Tibial artery (tissue), 4 donors: ENCODE measurements at regions not wholly inside any gene's neighbourhood (a gene's known extent, or its start where the extent isn't known, plus 50 kb on each side); places are given as distances from the start of the nearest gene placed in this dataset.

Experiments used
- DNase-seq, 2 donors: peaks; one replicate each; pipeline ENCODE4 v3.0.0-alpha.2; 2019
- H3K27ac ChIP-seq, 2 donors: fragments of 200-600 bp; sonication (generic) in 1 of 2; 1 replicate in 1 of 2; 2 replicates in 1 of 2; pipeline ENCODE4 v1.5.1; 2018 to 2019; ENCODE audit warnings: mild to moderate bottlenecking in 1 of 2
- H3K27me3 ChIP-seq, 2 donors: fragments of 200-600 bp; sonication (generic) in 1 of 2; one replicate each; pipeline versions ENCODE4 v1.5.1 to v1.6.0; 2016 to 2019
- H3K36me3 ChIP-seq, 3 donors: fragments of 200-600 bp; sonication (generic) in 2 of 3; one replicate each; pipeline ENCODE4 v1.5.1; 2016 to 2019; ENCODE audit warnings: mild to moderate bottlenecking in 2 of 3
- H3K4me1 ChIP-seq, 4 donors: fragments of 200-600 bp; sonication (generic) in 2 of 4; 1 replicate in 3 of 4; 2 replicates in 1 of 4; pipeline ENCODE4 v1.5.1; 2016 to 2019
- H3K4me3 ChIP-seq, 2 donors: fragments of 200-600 bp; sonication (generic) in 1 of 2; 1 replicate in 1 of 2; 2 replicates in 1 of 2; pipeline ENCODE4 v1.5.1; 2018 to 2019; ENCODE audit warnings: mild to moderate bottlenecking in 2 of 2
- H3K9me3 ChIP-seq, 3 donors: fragments of 200-600 bp; sonication (generic) in 1 of 3; one replicate each; pipeline ENCODE4 v1.5.1; 2016 to 2019
- CTCF ChIP-seq, 2 experiments: fragments of 200-600 bp in 1 of 2; fragments of 450-650 bp in 1 of 2; IDR thresholded peaks; one replicate each; pipeline ENCODE4 v1.5.1; 2017 to 2019; ENCODE audit warnings: antibody characterized with exemption in 2 of 2, mild to moderate bottlenecking in 1 of 2, moderate library complexity in 1 of 2
- intact Hi-C: fragments of 100-400 bp; cut with DNase I; formaldehyde crosslinking; loops from one replicate; pipeline ENCODE4 v1.15.0; 2023; ENCODE audit warnings: low total_unique reads

GRCh38 chr9:105957830-105958229, 263.5 kb downstream of the TMEM38B start:
- intact Hi-C loops: no loop called here
- no peak for TF ChIP-seq CTCF (IDR thresholded peaks at IDR 0.05)
- H3K4me3 ChIP-seq: no peak overlapping the region
- no peak for DNase-seq
- no peaks in the 10 kb centered on the region for H3K27me3 ChIP-seq
- H3K4me1 ChIP-seq: no peaks in the 10 kb centered on the region
- H3K36me3 ChIP-seq: no peaks in the 10 kb centered on the region
- H3K27ac ChIP-seq: no peak overlapping the region
- no peaks in the 10 kb centered on the region for H3K9me3 ChIP-seq

- Histone ChIP-seq H3K9me3 (no peaks in the 10 kb centered on the region), H3K27ac (no peak overlapping the region), H3K4me3 (no peak overlapping the region), H3K36me3 (no peaks in the 10 kb centered on the region), H3K27me3 (no peaks in the 10 kb centered on the region), H3K4me1 (no peaks in the 10 kb centered on the region)
- intact Hi-C loops: no loop called here
- no peak for DNase-seq
- TF ChIP-seq CTCF (IDR thresholded peaks at IDR 0.05): no peak
Observed at GRCh38 chr9:105958587-105958986, 264.2 kb downstream of the TMEM38B start.

- TF ChIP-seq CTCF (IDR thresholded peaks at IDR 0.05): no peak
Observed at GRCh38 chr9:105959531-105959930, 265.2 kb downstream of the TMEM38B start.

GRCh38 chr9:105963343-105964099, 269.2 kb downstream of the TMEM38B start:
- intact Hi-C loops: no loop called here
- no peaks in the 10 kb centered on the region for H3K4me1 ChIP-seq
- H3K27me3 ChIP-seq: no peaks in the 10 kb centered on the region
- H3K9me3 ChIP-seq: no peaks in the 10 kb centered on the region
- no peaks in the 10 kb centered on the region for H3K36me3 ChIP-seq
- no peak for DNase-seq
- no peak overlapping the region for H3K27ac ChIP-seq
- TF ChIP-seq CTCF (IDR thresholded peaks at IDR 0.05): no peak
- H3K4me3 ChIP-seq: no peak overlapping the region

More at GRCh38 chr9:105959531-105959930, 265.2 kb downstream of the TMEM38B start:
- DNase-seq: no peak
- no peaks in the 10 kb centered on the region for H3K36me3 ChIP-seq
- intact Hi-C loops: no loop called here
- H3K4me1 ChIP-seq: no peaks in the 10 kb centered on the region
- H3K27ac ChIP-seq: no peak overlapping the region
- H3K27me3 ChIP-seq: no peaks in the 10 kb centered on the region
- no peaks in the 10 kb centered on the region for H3K9me3 ChIP-seq
- no peak overlapping the region for H3K4me3 ChIP-seq

- H3K27ac ChIP-seq: no peak overlapping the region
- no peak for TF ChIP-seq CTCF (IDR thresholded peaks at IDR 0.05)
Observed at GRCh38 chr9:105964156-105964555, 269.8 kb downstream of the TMEM38B start.

More at GRCh38 chr9:105964156-105964555, 269.8 kb downstream of the TMEM38B start:
- Histone ChIP-seq H3K27me3 (no peaks in the 10 kb centered on the region), H3K36me3 (no peaks in the 10 kb centered on the region), H3K9me3 (no peaks in the 10 kb centered on the region), H3K4me3 (no peak overlapping the region), H3K4me1 (no peaks in the 10 kb centered on the region)
- DNase-seq: no peak
- intact Hi-C loops: no loop called here
